GM15510 (cell line): ENCODE measurements at regions not wholly inside any gene's neighbourhood (a gene's known extent, or its start where the extent isn't known, plus 50 kb on each side); places are given as distances from the start of the nearest gene placed in this dataset.

Experiments
- POLR2A ChIP-seq: IDR thresholded peaks from 3 replicates; pipeline ENCODE4 v1.6.1; 2011; ENCODE audit warnings: borderline replicate concordance; ENCODE audit not compliant: insufficient read length; ENCODE audit errors: extremely low read depth

DNA sequence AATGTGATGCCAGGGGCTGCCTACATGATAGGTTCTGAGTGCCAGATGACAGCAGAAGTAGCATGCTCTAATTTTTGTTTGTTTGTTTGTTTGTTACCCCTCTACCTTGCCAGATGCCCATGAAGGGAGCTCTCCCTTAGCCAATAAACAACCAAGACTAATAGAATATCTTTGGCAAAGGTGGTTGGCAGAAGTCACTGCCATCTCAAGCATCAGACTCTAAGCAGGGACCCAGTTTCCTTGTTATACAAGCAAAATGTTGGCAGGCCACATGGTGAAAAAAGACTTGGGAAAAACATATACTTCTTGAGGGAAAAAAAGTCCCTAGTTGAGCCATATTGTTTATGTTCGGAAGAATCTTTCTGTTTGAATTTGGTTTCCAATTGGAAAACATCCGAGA is 609.0 kb upstream of the CFAP20DC start:
- TF ChIP-seq POLR2A: no peak

DNA sequence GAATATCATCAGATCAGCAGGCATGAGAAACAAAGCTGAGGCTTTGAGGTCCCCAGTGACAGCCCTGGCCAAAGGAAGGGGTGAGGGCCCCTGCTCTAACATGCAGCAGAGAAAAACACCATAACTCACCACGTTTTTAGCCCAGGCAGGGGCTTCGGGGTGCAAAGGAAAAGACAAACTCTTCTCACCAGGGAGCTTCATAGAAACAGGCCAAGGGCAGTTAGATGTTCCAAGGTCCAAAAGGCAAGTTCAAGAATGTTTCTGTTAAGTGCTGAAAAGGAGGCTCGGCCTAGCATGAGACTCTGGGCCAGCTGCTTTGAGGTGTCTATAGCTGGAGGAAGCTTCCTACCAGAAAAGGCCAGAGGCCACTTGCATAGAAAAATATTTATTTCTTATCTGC is 608.4 kb upstream of the CFAP20DC start:
- TF ChIP-seq POLR2A: no peak

DNA sequence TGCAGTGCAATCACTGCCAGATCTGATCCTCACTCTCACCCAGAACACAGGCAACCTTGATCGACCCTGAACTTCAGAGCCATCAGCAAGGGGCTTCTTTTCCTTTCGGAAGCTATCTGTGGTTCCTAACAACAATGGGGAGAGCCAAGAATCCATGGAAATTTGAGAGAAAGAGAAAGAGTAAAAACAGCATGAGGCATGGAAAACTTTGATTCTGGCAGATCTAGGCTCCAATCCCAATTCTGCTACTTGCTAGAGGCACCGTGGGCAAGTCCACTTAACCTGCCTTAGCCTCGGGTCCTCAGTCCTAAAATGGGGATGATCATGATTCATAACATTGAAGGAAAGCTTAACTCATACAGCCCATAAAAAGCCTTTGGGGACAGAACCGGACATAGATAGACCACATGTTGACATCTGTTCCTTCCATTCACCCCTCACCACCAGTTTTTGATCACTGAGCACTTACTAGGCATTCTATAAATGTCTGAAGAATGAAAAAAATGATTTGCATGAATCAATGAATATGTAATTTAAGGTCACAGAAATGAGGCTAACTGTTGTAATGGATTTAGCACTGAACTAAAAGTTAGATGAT is 605.7 kb upstream of the CFAP20DC start:
- no peak for TF ChIP-seq POLR2A

DNA sequence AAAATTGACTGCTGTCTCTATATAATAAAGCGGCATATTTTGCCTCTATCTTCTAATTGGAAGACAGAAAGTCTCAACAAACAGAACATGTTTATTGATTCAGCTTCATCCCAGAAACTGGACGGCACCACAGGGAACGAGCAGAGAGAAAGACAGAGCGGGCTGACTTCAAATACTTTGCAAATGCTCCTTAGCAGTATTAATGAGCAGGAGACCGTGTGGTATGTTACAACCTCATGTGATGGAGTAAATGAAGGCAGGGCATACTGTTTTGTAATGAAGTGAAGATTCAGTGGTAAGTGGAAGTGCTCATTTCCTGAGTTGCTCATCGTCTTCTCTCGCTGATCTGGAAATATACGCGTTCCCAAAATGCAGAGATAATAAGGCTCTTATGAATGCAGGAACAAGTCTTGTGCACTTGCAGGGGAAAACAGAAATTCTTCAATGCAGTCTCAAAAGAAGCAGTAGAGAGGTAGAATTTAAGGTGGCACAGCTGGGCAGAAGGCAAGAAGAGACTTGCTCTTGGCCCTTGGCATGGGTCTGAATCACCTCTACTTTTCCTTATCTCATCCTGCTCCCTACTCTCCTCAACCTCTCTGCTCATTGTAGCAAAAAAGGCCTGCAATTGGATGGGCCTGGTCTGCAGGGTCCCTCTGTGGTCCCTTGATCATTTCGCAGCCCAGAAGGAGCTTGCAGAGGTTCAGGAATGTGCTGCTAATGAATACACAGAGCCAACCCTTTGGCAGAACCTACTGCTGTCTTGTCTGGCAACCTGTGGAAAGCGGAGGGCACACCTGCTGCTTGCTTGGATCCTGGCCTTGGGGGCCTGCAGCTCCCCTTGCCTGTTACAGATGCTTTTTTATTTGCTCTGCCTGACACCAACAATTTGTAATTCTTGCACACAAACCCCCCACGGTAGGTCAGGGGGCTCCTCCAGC is 604.9 kb upstream of the CFAP20DC start:
- TF ChIP-seq POLR2A: no peak

DNA sequence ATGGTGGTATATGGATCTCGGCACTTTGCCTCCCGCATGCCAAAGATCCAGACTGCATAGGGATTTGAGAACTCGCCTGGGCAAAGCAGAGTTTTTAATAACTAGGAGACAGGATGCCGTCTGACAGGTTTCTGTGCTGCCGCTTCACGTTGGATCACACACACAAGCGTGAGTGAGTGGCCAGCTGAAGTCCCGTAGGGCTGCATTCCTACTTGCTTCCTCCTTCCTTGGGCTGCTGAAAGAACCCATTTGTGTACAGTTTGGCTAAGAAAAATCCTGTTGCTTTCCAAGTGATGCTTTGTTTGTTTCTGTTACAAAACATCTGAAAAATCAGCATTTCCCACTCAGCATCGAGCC is 604.3 kb upstream of the CFAP20DC start:
- no peak for TF ChIP-seq POLR2A

DNA sequence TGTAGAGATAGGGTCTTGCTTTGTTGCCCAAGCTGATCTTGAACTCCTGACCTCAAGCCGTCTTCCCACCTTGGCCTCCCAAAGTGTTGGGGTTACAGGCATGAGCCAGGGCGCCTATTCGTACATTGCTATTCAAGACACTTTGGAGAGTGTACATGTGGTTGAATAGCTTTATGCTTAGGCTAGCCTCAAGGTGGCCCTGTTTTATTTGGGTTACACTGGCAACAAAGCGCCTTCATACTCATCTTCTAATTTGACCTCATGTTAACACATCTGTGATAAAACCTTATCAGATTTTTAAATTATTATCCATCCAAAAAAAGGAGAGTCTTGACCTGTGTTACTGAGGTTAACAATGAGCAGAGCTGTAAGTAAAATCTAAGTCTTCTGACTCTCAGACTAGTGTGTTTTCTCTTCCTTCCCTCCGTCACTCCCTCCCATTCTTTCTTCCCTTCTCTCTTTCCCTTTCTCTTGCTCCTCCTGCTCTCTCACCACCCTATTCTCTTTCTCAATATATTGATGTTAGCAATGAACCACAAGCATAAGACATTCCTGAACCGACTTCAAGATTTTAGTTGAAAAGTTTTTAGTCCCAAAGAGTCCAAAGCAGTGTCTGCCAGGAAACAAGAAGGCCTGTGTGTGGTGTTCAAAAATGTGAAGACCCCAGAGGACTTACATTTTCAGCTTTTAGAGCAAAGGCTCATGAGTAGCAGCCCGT is 603.7 kb upstream of the CFAP20DC start:
- TF ChIP-seq POLR2A: no peak

DNA sequence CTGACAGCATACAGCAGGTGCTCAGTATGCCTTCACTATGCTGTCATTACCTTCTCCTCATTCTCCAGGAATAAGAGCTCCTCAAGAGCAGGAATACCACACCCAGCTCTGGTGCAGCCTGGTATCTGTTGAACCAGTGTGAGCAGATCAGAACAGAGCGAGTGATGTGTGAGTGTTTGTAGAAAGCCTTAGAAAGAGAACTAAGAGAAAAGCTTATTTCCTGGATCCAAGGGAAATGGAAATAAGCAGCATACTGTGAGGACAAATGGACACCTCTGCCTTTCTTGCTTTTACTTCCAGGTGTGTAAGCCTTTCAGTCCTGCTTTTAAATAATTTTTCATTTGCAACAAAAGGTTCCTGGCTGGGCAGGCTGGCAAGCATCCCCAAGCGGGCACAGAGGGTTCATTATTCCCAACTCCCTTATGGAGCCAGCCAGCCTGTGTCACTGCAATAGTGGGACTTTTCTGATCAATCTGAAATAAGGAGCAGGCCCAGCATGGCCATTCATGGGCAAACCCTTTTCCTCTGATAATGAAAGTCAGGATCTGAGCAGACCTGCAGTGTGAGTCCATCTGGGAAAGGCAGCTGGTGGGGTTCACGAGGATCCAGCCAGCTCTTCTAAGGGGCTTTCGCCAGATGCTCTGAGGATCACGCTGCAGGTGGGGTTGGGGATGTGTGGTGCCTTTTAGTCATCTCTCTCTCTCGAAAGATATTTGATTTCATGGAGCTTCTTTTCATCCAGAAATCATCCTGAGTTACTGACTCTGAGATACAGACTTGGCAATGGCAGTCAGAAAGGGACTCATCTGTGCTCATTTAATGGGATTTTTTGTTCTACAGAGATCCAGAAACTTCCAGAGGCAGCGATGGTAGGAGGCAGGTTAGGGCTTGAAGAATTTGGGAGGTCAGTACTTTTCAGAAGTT is 594.9 kb upstream of the CFAP20DC start:
- no peak for TF ChIP-seq POLR2A

DNA sequence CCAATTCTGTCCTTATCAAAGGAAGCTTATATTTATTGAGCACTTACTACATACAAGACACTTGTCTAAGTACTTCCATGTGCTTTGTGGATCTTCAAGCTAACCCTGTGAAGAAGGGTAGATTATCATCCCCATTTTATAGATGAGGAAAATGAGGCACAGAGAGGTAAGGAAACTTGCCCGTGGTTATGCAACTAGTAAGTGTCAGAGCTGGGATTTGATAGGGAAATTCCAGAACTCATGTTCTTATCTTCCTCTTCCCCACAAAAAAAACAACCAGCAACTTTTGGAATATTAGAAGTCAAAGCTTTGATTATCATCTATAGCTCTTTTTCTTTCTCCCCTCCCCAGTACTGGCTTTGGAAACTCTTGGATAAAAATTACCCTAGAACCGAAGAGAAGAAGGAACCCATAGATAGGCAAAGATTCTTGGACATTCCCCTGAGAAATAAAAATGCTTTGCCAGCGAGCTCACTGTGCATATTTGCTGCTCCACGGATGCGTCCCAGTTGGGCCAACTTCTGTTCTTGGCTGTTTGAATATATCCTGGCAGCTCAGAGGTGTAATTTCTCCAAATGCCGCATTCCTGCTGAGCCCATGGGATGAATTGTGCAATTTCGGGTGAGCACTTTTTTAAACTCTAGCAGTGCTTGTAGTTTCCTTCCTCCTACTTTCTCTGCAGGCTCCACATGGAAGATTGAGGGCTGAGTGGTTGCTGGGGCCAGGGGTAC is 591.5 kb upstream of the CFAP20DC start:
- TF ChIP-seq POLR2A: no peak

DNA sequence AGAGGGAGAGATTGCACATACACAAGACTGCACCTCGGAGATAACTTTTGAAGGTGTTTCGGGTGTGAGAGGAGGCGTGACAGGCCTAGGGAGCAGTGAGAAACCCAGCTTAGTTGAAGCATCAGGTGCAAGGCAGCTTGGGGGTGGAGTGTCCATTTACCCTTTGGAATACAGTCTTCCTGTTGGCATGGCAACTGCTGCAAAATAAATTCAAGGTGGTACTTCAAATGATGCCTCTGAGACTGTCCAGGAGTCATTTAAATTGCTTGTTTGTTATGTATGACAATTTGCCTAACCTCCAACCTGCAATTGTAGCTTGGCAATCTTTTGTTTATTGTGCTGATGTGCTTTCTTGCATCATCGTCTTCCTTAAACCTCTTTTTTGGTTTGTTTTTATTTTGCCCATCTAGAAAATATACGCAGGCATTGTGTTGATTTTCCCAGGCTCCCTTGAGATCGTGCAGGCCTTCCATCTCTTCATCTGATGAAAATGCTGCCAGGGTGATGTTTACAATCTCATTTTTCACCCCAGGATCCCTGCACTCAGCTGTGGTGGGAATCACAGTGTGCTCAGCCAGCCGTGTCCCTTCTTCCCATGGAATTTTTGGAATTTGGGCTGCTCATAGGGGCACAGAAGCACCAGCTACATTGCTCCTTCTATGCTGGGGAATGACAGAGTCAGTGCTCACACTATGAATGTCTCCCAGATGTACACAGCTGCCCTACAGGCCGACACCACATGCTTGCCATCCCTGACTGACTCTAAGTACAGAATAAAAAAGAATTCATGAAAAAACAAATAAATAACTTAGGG is 583.1 kb upstream of the CFAP20DC start:
- TF ChIP-seq POLR2A: no peak

DNA sequence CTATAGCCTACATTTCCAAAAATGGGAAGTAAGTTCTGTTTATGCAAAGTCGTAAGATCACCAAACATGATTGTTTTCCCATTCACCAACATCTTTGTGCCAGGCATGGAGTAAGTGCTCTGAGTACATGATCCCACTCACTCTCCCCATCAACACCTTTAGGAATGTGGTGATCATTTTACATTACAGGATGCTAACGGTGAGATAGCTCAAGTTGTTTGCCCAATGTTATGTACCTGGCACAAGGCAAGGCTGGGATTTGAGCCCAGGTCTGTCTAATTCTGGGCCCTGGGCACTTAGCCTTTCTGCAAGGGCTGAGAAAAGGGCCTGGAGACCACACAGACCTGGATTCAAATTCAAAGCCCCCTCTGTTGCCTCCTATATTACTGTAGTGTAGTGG is 581.7 kb upstream of the CFAP20DC start:
- TF ChIP-seq POLR2A: no peak

DNA sequence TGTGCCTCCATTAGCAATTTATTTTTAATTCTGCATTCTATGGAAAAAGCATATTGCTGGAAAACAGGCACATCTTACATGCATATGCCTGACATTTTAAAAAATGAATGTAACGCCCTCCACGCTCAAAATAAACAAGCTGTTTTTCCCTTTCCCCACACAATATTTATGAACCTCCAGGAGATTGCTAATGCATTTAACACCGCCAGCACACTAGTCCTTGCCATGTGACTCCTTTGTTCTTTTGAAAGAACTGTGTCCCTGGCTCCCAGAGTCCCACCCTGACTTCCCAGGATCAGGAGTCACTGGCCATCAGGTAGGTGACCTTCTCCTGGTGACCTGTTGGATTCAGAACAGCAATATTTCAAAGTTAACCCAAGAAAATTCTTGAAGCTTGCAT is 571.2 kb upstream of the CFAP20DC start:
- no peak for TF ChIP-seq POLR2A

DNA sequence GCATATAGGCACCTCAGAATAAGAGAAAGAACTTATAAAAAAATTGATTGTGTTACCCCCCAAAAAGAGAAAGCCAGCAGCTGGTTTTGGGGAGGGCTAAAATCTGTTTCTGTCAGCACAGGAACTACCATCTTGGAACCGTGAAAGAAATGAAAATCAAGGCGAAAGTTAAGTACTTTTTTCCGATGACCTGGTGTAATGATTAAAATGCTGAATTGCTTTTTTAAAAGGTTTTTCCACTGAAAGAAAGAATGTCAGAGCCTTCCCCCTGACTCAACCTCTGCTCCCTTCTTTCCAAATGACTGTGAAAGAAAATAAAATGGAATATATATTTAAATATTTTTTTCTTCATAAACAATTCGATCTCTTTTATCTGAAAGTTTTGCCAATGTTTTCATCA is 570.5 kb upstream of the CFAP20DC start:
- TF ChIP-seq POLR2A: no peak

DNA sequence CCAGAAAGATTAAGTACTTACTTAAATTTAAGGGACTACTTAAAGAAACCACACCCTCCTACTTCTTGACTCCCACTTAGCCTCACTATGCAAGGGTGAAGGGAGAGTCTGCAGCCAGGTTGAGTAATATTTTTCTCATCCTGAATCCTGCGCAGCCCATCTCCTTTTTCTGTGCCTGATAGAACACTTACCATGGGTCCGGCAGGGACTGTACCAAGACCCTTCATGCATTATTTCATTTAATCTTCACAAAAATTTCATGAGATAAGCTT is 562.6 kb upstream of the CFAP20DC start:
- TF ChIP-seq POLR2A: no peak

DNA sequence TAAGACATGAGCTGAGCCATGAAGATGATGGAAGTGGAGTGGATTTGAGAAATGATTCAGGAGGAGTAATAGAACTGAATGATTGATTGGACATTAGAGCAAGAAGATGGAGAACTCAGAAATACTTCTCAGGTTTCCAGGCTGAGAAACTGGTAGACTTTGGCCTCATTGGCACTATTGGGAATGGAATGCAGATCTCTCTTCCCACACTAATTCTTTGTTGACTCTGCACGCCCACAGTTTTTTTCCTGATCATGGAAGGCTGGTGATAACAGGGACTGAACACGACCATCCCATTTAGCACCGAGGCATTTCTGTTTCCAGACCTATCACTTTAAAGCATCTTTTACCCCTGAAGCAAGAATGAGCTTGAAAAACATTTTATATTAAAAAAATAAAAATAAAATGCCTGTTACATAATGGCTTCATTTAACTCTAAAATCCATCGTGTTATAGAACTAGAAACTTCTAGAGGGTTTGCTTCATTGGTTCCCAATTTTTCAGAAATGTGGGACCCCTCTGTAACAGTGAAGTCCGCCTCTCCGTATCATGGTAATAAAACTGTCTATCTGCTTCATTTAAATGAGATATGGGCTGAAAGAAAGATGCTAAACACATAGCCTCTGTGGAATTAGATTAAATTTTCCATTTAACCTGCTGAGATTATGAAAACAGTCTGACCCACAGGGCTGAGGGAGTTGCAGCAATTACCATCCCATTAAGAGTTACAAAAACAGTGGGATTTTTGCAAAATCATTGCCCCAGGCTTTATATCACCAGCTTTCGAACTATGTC is 562.0 kb upstream of the CFAP20DC start:
- no peak for TF ChIP-seq POLR2A
